ENCODE measurements at regions not wholly inside any gene's neighbourhood (a gene's known extent, or its start where the extent isn't known, plus 50 kb on each side); places are given as distances from the start of the nearest gene placed in this dataset.

DNA sequence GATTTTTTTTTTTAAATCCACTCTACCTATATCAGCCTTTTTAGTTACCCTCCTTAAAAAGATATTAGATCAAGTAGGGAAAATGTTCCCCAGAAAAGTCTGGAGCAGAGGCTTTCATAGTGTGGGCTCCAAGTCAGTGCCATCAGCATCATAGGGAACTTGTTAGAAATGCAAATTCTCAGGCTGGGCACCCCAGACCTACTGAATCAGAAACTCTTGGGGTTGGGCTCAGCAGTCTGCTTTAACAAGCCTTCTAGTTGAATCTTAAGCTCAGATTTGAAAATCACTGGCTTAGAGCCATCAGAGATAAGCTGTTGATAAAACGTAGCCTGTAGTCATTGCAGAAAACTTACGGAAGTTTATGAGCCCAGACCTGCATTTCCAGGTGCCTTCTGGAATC, 140.1 kb downstream of the TMEM38B start:
- no peaks in the 10 kb centered on the region for H3K27me3 ChIP-seq
- no peak for DNase-seq
- TF ChIP-seq, protein P1, sequence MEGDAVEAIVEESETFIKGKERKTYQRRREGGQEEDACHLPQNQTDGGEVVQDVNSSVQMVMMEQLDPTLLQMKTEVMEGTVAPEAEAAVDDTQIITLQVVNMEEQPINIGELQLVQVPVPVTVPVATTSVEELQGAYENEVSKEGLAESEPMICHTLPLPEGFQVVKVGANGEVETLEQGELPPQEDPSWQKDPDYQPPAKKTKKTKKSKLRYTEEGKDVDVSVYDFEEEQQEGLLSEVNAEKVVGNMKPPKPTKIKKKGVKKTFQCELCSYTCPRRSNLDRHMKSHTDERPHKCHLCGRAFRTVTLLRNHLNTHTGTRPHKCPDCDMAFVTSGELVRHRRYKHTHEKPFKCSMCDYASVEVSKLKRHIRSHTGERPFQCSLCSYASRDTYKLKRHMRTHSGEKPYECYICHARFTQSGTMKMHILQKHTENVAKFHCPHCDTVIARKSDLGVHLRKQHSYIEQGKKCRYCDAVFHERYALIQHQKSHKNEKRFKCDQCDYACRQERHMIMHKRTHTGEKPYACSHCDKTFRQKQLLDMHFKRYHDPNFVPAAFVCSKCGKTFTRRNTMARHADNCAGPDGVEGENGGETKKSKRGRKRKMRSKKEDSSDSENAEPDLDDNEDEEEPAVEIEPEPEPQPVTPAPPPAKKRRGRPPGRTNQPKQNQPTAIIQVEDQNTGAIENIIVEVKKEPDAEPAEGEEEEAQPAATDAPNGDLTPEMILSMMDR (IDR thresholded peaks at IDR 0.05), result no peak
- no peak for TF ChIP-seq POLR2A (IDR thresholded peaks at IDR 0.05)
- no peaks in the 10 kb centered on the region for H3K4me1 ChIP-seq
- no peak overlapping the region for H3K4me3 ChIP-seq
- H3K9me3 ChIP-seq, result no peaks in the 10 kb centered on the region
- no peak overlapping the region for H3K27ac ChIP-seq
- no peaks in the 10 kb centered on the region for H3K36me3 ChIP-seq

DNA sequence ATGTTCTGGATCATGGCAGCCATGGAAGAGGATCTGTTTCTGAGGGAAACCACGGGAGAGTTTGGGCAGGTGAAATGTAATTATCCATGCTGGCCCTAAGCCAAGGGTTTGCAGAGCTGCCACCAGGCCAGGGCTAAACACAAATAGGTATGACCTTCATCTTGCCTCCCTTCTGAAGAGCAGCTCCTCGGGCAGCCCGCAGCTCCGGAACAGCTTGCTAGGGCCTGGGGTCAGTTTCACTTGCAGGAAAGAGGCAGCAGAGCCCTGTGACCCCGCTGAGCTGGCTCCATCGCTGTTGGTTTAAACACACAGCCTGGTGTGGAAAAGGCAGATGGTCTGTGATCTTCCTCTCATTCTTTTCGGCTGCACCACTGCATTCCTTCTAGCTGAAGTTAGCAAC, 141.4 kb downstream of the TMEM38B start:
- Histone ChIP-seq H3K27me3 (no peaks in the 10 kb centered on the region), H3K36me3 (no peaks in the 10 kb centered on the region), H3K27ac (no peak overlapping the region), H3K4me1 (no peaks in the 10 kb centered on the region), H3K4me3 (no peak overlapping the region), H3K9me3 (no peaks in the 10 kb centered on the region)
- DNase-seq, result no peak
- no peak for TF ChIP-seq POLR2A (IDR thresholded peaks at IDR 0.05)
- TF ChIP-seq, protein P1 (IDR thresholded peaks at IDR 0.05), result no peak

DNA sequence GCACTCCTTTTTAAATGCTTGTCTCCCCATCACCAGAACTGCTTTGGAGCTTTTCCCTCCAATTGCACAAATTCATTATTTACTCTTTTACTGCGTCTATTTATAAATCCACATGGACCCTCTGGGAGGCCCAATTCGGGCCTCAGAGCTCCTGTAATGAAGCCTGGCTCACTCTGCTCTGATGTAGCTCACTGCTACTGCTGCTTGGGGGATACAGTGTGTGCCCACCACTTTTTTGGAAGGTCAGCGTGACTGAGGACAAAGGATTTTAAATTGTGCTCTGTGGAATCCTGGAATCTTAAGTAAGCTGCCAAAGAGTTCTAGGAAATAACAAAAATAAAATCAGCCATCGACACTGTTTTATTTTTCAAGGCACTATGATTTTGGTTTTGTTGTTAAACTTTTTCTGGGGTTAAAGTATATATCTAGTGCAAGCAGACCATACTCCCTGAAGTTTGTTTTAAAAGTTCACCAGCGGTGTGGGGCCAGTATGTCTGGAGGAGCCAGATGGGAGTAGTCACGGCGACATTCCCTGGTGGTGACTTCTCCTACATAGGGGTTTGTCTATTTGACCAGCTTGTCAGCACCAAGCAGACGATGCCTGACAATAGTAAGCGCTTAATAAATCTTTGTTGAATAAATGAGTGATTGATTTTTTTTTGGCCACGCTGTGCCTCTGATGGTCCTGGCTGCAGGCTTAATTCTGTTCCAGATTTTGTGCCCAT, 142.8 kb downstream of the TMEM38B start:
- no peaks in the 10 kb centered on the region for H3K27me3 ChIP-seq
- TF ChIP-seq, protein P1 (IDR thresholded peaks at IDR 0.05), result no peak
- TF ChIP-seq POLR2A (IDR thresholded peaks at IDR 0.05), result no peak

GRCh38 chr9:105841562-105841961, 147.2 kb downstream of the TMEM38B start:
- DNase-seq, result no peak
- no peaks in the 10 kb centered on the region for H3K27me3 ChIP-seq
- no peaks in the 10 kb centered on the region for H3K4me1 ChIP-seq
- no peaks in the 10 kb centered on the region for H3K9me3 ChIP-seq
- no peak overlapping the region for H3K4me3 ChIP-seq
- TF ChIP-seq POLR2A (IDR thresholded peaks at IDR 0.05), result no peak
- TF ChIP-seq, protein P1 (IDR thresholded peaks at IDR 0.05), result no peak
- no peak overlapping the region for H3K27ac ChIP-seq
- H3K36me3 ChIP-seq, result no peaks in the 10 kb centered on the region

More for the DNA sequence above, 142.8 kb downstream of the TMEM38B start:
- H3K9me3 ChIP-seq, result no peaks in the 10 kb centered on the region
- no peaks in the 10 kb centered on the region for H3K4me1 ChIP-seq
- no peak for DNase-seq
- no peaks in the 10 kb centered on the region for H3K36me3 ChIP-seq
- no peak overlapping the region for H3K27ac ChIP-seq
- no peak overlapping the region for H3K4me3 ChIP-seq

DNA sequence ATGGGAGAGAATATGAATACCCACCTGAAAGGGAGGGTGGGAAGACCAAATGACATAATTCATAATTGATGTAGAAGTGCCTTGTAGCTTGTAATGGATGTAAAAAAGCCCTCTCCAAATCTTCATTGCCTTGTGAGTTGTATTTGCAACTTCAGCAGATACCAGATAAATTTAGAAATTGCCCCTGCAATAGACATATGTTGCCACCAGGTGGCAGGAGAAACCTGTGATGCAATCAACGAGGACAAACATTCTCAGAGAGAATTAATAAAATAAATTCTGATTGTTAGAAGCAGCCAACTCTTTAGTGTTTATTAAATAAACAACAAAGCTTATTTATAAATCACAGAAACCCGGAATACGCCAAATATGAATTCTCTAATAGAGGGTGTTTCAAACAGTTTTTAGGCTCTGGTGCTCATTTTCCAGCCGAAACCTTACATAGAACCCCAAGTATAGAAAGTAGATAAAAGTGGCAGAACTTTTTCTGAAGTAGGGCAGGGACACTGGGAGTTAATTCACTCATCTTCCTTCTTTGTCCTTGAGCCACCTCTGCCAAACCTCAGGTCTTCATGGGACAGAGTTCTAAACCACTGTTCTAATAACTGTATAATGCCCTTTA, 147.8 kb downstream of the TMEM38B start:
- Histone ChIP-seq H3K9me3 (no peaks in the 10 kb centered on the region), H3K36me3 (no peaks in the 10 kb centered on the region), H3K4me3 (no peak overlapping the region), H3K4me1 (no peaks in the 10 kb centered on the region), H3K27ac (no peak overlapping the region), H3K27me3 (no peaks in the 10 kb centered on the region)
- peak in 1 of 3 donors; percentile 55 for DNase-seq
- TF ChIP-seq, protein P1 (IDR thresholded peaks at IDR 0.05), result peak; percentile 32 to 82 (median 72)
- no peak for TF ChIP-seq POLR2A (IDR thresholded peaks at IDR 0.05)

All from Peyer's patch (tissue), 4 donors.